ENCODE measurements at regions not wholly inside any gene's neighbourhood (a gene's known extent, or its start where the extent isn't known, plus 50 kb on each side); places are given as distances from the start of the nearest gene placed in this dataset.

GRCh38 chr1:67528141-67528540 is 97.9 kb upstream of the SERBP1 start:
- Histone ChIP-seq H3K4me1 (ENCODE audit: control insufficient read depth, insufficient read depth, low read length) (no peaks in the 10 kb centered on the region), H3K27ac (ENCODE audit: low read length) (no peak overlapping the region), H3K9me3 (ENCODE audit: control insufficient read depth, insufficient read depth, low read length) (no peaks in the 10 kb centered on the region), H3K36me3 (ENCODE audit: control insufficient read depth, insufficient read depth, low read length) (no peaks in the 10 kb centered on the region), H3K4me3 (ENCODE audit: low read length) (no peak overlapping the region), H3K27me3 (ENCODE audit: control insufficient read depth, insufficient read depth, low read length) (peaks cover 5% of the 10 kb centered on the region; the same call in 1 of the 2 replicates)
- no CpG with 5 or more reads among the region's 4 CpGs for WGBS (ENCODE audit: insufficient coverage, insufficient read length)
- DNase-seq (ENCODE audit: low read depth, low spot score), result no peak

- H3K27me3 ChIP-seq (ENCODE audit: control insufficient read depth, insufficient read depth, low read length), result 0 out of 2 replicates have a peak, but pooled peaks cover 2% of the 10 kb centered on the region
- DNase-seq (ENCODE audit: low read depth, low spot score), result no peak
- no peak overlapping the region for H3K27ac ChIP-seq (ENCODE audit: low read length)
- H3K4me1 ChIP-seq (ENCODE audit: control insufficient read depth, insufficient read depth, low read length), result no peaks in the 10 kb centered on the region
- no peak overlapping the region for H3K4me3 ChIP-seq (ENCODE audit: low read length)
- no peaks in the 10 kb centered on the region for H3K9me3 ChIP-seq (ENCODE audit: control insufficient read depth, insufficient read depth, low read length)
- no peaks in the 10 kb centered on the region for H3K36me3 ChIP-seq (ENCODE audit: control insufficient read depth, insufficient read depth, low read length)
Observed at GRCh38 chr1:67530071-67530470, 99.9 kb upstream of the SERBP1 start.

GRCh38 chr1:67532452-67533216 is 102.4 kb upstream of the SERBP1 start:
- WGBS (ENCODE audit: insufficient coverage, insufficient read length), result no CpG with 5 or more reads among the region's 7 CpGs
- H3K4me1 ChIP-seq (ENCODE audit: control insufficient read depth, insufficient read depth, low read length), result no peaks in the 10 kb centered on the region
- DNase-seq (ENCODE audit: low read depth, low spot score), result peak; percentile 52

GRCh38 chr1:67534627-67535065 is 104.4 kb upstream of the SERBP1 start:
- Histone ChIP-seq H3K4me1 (ENCODE audit: control insufficient read depth, insufficient read depth, low read length) (no peaks in the 10 kb centered on the region), H3K4me3 (ENCODE audit: low read length) (no peak overlapping the region), H3K36me3 (ENCODE audit: control insufficient read depth, insufficient read depth, low read length) (no peaks in the 10 kb centered on the region), H3K27ac (ENCODE audit: low read length) (no peak overlapping the region), H3K27me3 (ENCODE audit: control insufficient read depth, insufficient read depth, low read length) (no peaks in the 10 kb centered on the region), H3K9me3 (ENCODE audit: control insufficient read depth, insufficient read depth, low read length) (no peaks in the 10 kb centered on the region)
- DNase-seq (ENCODE audit: low read depth, low spot score), result no peak
- no CpG with 5 or more reads among the region's 2 CpGs for WGBS (ENCODE audit: insufficient coverage, insufficient read length)

More at GRCh38 chr1:67532452-67533216, 102.4 kb upstream of the SERBP1 start:
- Histone ChIP-seq H3K27ac (ENCODE audit: low read length) (no peak overlapping the region), H3K36me3 (ENCODE audit: control insufficient read depth, insufficient read depth, low read length) (no peaks in the 10 kb centered on the region), H3K4me3 (ENCODE audit: low read length) (no peak overlapping the region), H3K9me3 (ENCODE audit: control insufficient read depth, insufficient read depth, low read length) (no peaks in the 10 kb centered on the region), H3K27me3 (ENCODE audit: control insufficient read depth, insufficient read depth, low read length) (no peaks in the 10 kb centered on the region)

GRCh38 chr1:67535474-67535873 is 105.3 kb upstream of the SERBP1 start:
- WGBS (ENCODE audit: insufficient coverage, insufficient read length), result no CpG with 5 or more reads among the region's 5 CpGs
- Histone ChIP-seq H3K4me3 (ENCODE audit: low read length) (no peak overlapping the region), H3K9me3 (ENCODE audit: control insufficient read depth, insufficient read depth, low read length) (no peaks in the 10 kb centered on the region), H3K27me3 (ENCODE audit: control insufficient read depth, insufficient read depth, low read length) (no peaks in the 10 kb centered on the region), H3K36me3 (ENCODE audit: control insufficient read depth, insufficient read depth, low read length) (no peaks in the 10 kb centered on the region), H3K4me1 (ENCODE audit: control insufficient read depth, insufficient read depth, low read length) (no peaks in the 10 kb centered on the region), H3K27ac (ENCODE audit: low read length) (no peak overlapping the region)
- DNase-seq (ENCODE audit: low read depth, low spot score), result no peak

DNA sequence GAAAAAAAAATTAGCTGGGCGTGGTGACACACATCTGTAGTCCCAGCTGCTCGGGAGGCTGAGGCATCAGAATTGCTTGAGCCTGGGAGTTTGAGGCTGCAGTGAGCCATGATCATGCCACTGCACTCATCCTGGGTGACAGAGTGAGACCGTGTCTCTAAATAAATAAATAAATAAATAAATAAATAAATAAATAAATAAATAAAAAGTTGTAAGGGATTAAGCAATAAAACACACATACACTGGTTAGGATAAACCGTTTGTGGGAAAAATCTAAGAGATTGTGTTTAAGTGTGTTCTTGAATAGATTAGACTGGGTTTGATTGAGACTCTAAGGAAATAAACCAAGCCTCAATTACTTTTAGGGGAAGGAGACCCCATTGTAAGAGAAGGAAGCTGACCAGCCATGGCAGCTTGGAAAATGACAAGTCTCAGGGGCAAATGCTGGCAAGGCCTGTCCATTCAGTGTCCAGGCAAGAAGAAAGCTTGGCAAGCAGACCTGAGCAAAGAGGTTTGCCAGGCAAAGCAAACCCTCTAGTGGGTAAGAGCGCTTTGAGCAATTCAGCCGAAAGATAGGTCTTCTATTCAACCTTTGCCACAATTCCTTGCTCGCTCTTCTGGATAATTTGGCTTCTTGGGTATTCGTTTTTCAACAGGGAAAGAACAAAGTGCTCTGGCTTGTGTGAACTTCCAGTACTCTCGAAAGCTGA is 106.9 kb upstream of the SERBP1 start:
- H3K4me1 ChIP-seq (ENCODE audit: control insufficient read depth, insufficient read depth, low read length), result no peaks in the 10 kb centered on the region
- no peaks in the 10 kb centered on the region for H3K36me3 ChIP-seq (ENCODE audit: control insufficient read depth, insufficient read depth, low read length)
- H3K4me3 ChIP-seq (ENCODE audit: low read length), result no peak overlapping the region
- H3K9me3 ChIP-seq (ENCODE audit: control insufficient read depth, insufficient read depth, low read length), result no peaks in the 10 kb centered on the region
- no peaks in the 10 kb centered on the region for H3K27me3 ChIP-seq (ENCODE audit: control insufficient read depth, insufficient read depth, low read length)
- WGBS (ENCODE audit: insufficient coverage, insufficient read length), result no CpG with 5 or more reads among the region's 9 CpGs
- H3K27ac ChIP-seq (ENCODE audit: low read length), result no peak overlapping the region
- DNase-seq (ENCODE audit: low read depth, low spot score), result no peak

GRCh38 chr1:67537667-67538018 is 107.4 kb upstream of the SERBP1 start:
- no peak for DNase-seq (ENCODE audit: low read depth, low spot score)
- Histone ChIP-seq H3K4me1 (ENCODE audit: control insufficient read depth, insufficient read depth, low read length) (no peaks in the 10 kb centered on the region), H3K36me3 (ENCODE audit: control insufficient read depth, insufficient read depth, low read length) (no peaks in the 10 kb centered on the region), H3K4me3 (ENCODE audit: low read length) (no peak overlapping the region), H3K27ac (ENCODE audit: low read length) (no peak overlapping the region), H3K9me3 (ENCODE audit: control insufficient read depth, insufficient read depth, low read length) (no peaks in the 10 kb centered on the region), H3K27me3 (ENCODE audit: control insufficient read depth, insufficient read depth, low read length) (no peaks in the 10 kb centered on the region)
- WGBS (ENCODE audit: insufficient coverage, insufficient read length), result no CpG with 5 or more reads among the region's 6 CpGs

DNA sequence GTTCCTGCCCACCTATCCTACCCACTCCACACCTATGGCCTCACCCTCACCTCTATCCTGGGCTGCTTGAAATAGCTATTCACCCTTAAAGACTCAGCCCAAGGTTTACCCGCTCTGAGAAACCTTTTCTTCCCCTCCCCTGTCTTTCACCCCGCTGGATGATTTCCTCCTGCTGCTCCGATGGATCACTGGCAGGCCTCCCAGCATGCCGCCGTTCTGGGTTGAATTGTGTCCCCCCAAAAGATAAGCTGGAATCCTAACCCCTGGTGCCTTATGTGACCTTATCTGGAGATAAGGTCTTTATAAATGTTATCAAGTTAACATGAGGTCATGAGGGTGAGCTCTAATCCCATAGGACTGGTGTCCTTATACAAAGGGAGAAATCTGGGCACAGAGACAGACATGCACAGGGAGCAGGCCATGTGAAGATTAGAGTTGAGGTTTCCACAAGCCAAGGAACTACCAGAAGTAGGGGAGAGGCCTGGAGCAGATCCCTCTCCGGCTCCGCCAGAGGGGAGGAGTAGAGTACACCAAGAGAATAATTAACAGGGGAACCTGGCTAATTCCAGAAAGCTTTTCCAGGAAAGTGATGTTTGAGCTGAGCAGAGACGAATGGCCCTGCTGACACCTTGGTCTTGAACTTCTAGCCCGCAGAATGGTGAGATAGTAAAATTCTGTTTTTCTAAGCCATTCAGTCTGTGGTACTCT is 110.0 kb upstream of the SERBP1 start:
- DNase-seq (ENCODE audit: low read depth, low spot score), result no peak
- H3K27ac ChIP-seq (ENCODE audit: low read length), result no peak overlapping the region
- H3K27me3 ChIP-seq (ENCODE audit: control insufficient read depth, insufficient read depth, low read length), result no peaks in the 10 kb centered on the region
- no CpG with 5 or more reads among the region's 9 CpGs for WGBS (ENCODE audit: insufficient coverage, insufficient read length)
- H3K4me1 ChIP-seq (ENCODE audit: control insufficient read depth, insufficient read depth, low read length), result no peaks in the 10 kb centered on the region
- no peak overlapping the region for H3K4me3 ChIP-seq (ENCODE audit: low read length)
- no peaks in the 10 kb centered on the region for H3K36me3 ChIP-seq (ENCODE audit: control insufficient read depth, insufficient read depth, low read length)
- H3K9me3 ChIP-seq (ENCODE audit: control insufficient read depth, insufficient read depth, low read length), result no peaks in the 10 kb centered on the region

- H3K4me3 ChIP-seq (ENCODE audit: low read length), result no peak overlapping the region
- no peaks in the 10 kb centered on the region for H3K4me1 ChIP-seq (ENCODE audit: control insufficient read depth, insufficient read depth, low read length)
- no peaks in the 10 kb centered on the region for H3K9me3 ChIP-seq (ENCODE audit: control insufficient read depth, insufficient read depth, low read length)
- no peak for DNase-seq (ENCODE audit: low read depth, low spot score)
- H3K27me3 ChIP-seq (ENCODE audit: control insufficient read depth, insufficient read depth, low read length), result no peaks in the 10 kb centered on the region
- WGBS (ENCODE audit: insufficient coverage, insufficient read length), result no CpG with 5 or more reads among the region's 1 CpG
- H3K36me3 ChIP-seq (ENCODE audit: control insufficient read depth, insufficient read depth, low read length), result no peaks in the 10 kb centered on the region
- no peak overlapping the region for H3K27ac ChIP-seq (ENCODE audit: low read length)
Observed at GRCh38 chr1:67540733-67541125, 110.5 kb upstream of the SERBP1 start.

DNA sequence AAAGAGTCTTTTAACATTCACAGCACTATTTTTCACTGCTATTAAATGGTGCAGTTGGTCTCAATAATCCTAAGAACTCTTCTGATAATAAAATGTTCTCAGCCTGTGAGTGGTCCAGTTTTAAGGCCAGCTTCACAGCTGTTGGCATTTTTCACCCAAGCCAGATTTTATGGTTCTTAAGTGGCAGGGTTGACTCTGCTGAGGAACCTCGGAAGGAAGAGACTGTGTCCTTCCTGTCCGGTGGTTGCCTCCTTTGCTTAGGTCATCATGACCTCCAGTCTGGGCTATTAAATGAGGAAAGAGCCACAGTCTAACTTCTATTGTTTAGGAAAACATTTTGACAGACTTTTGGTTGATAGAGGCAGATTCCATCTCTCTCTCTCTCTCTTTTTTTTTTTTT is 112.5 kb upstream of the SERBP1 start:
- no peaks in the 10 kb centered on the region for H3K4me1 ChIP-seq (ENCODE audit: control insufficient read depth, insufficient read depth, low read length)
- H3K4me3 ChIP-seq (ENCODE audit: low read length), result no peak overlapping the region
- no peak overlapping the region for H3K27ac ChIP-seq (ENCODE audit: low read length)
- no peak for DNase-seq (ENCODE audit: low read depth, low spot score)
- H3K36me3 ChIP-seq (ENCODE audit: control insufficient read depth, insufficient read depth, low read length), result no peaks in the 10 kb centered on the region
- no CpG with 5 or more reads among the region's 2 CpGs for WGBS (ENCODE audit: insufficient coverage, insufficient read length)
- H3K9me3 ChIP-seq (ENCODE audit: control insufficient read depth, insufficient read depth, low read length), result no peaks in the 10 kb centered on the region
- H3K27me3 ChIP-seq (ENCODE audit: control insufficient read depth, insufficient read depth, low read length), result no peaks in the 10 kb centered on the region

Measured in iPS DF 6.9 (cell line).